ENCODE measurements at regions not wholly inside any gene's neighbourhood (a gene's known extent, or its start where the extent isn't known, plus 50 kb on each side); places are given as distances from the start of the nearest gene placed in this dataset.

DNA sequence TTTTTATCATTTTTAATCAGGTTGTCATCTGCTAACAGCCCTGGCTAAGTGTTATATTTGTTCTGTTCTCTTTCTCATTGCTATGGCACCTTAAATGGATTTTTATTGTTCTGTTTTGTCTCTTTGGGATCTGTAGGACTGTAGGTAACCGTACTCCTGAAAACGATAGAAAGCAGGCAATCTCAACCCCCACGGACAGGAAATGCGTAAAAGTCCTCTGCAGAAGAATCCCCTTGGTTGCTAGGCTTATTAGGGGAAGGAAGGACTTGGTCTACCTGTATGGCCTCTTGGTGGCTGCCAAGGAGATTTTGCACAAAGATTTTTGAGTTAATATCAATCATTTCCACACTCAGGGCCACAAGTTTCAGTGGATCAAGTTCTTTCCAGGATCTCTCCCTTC lies 571.9 kb upstream of the ZNF385D start:
- no peak overlapping the region for H3K4me3 ChIP-seq
- H3K4me1 ChIP-seq, result no peaks in the 10 kb centered on the region
- H3K27me3 ChIP-seq, result no peaks in the 10 kb centered on the region
- no peak for TF ChIP-seq POLR2A (IDR thresholded peaks at IDR 0.05)
- no peak for TF ChIP-seq POLR2AphosphoS5 (IDR thresholded peaks at IDR 0.05)
- no peaks in the 10 kb centered on the region for H3K9me3 ChIP-seq
- WGBS, 5 donors, result 43 to 60% (median 56%) methylated on average over 4 of the region's 4 CpGs
- DNase-seq, result no peak
- H3K36me3 ChIP-seq, result no peaks in the 10 kb centered on the region
- no peak overlapping the region for H3K27ac ChIP-seq
- intact Hi-C loops (cut with DNase I; ENCODE audit: low total_unique reads), result no loop called here

GRCh38 chr3:22326305-22326704 lies 575.3 kb upstream of the ZNF385D start:
- Histone ChIP-seq H3K9me3 (peaks cover 0 to 4% (median 0%) of the 10 kb centered on the region in 4 donors), H3K4me3 (no peak overlapping the region), H3K27ac (no peak overlapping the region), H3K36me3 (no peaks in the 10 kb centered on the region), H3K4me1 (no peaks in the 10 kb centered on the region), H3K27me3 (no peaks in the 10 kb centered on the region)
- TF ChIP-seq EP300 (IDR thresholded peaks at IDR 0.05), result no peak
- no peak for TF ChIP-seq POLR2AphosphoS5 (IDR thresholded peaks at IDR 0.05)
- TF ChIP-seq, protein P1, sequence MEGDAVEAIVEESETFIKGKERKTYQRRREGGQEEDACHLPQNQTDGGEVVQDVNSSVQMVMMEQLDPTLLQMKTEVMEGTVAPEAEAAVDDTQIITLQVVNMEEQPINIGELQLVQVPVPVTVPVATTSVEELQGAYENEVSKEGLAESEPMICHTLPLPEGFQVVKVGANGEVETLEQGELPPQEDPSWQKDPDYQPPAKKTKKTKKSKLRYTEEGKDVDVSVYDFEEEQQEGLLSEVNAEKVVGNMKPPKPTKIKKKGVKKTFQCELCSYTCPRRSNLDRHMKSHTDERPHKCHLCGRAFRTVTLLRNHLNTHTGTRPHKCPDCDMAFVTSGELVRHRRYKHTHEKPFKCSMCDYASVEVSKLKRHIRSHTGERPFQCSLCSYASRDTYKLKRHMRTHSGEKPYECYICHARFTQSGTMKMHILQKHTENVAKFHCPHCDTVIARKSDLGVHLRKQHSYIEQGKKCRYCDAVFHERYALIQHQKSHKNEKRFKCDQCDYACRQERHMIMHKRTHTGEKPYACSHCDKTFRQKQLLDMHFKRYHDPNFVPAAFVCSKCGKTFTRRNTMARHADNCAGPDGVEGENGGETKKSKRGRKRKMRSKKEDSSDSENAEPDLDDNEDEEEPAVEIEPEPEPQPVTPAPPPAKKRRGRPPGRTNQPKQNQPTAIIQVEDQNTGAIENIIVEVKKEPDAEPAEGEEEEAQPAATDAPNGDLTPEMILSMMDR (IDR thresholded peaks at IDR 0.05), result no peak
- TF ChIP-seq POLR2A (IDR thresholded peaks at IDR 0.05), result no peak
- WGBS, 5 donors, result 34 to 51% (median 41%) methylated on average over 3 of the region's 3 CpGs
- no peak for DNase-seq
- intact Hi-C loops (cut with DNase I; ENCODE audit: low total_unique reads), result no loop called here

DNA sequence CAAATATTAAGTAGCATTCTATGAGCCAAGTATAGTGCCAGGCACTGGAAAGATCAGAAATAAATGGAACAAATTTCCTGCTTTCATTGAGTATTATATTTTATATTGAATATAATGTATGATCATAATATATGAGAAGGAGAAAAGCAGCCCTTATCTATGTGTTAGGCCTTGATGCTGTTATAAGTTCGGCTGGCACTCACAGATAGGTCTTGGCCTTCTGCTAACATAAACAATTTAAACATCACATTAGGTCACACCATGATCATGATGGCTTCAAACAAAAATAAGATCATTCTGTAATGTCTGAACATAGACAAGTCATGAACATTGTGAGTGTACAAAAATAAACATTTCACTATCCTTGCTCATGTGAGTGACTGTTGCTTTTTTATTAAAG lies 584.0 kb upstream of the ZNF385D start:
- intact Hi-C loops (cut with DNase I; ENCODE audit: low total_unique reads), result no loop called here
- no peak for DNase-seq
- no peaks in the 10 kb centered on the region for H3K9me3 ChIP-seq
- no peak for TF ChIP-seq POLR2AphosphoS5 (IDR thresholded peaks at IDR 0.05)
- TF ChIP-seq POLR2A (IDR thresholded peaks at IDR 0.05), result no peak
- TF ChIP-seq, protein P1 (IDR thresholded peaks at IDR 0.05), result no peak
- no peak for TF ChIP-seq EP300 (IDR thresholded peaks at IDR 0.05)
- no peak overlapping the region for H3K4me3 ChIP-seq
- no peaks in the 10 kb centered on the region for H3K27me3 ChIP-seq
- no peaks in the 10 kb centered on the region for H3K36me3 ChIP-seq
- WGBS, 5 donors, result 39 to 77% (median 65%) methylated on average over 1 of the region's 1 CpG
- no peaks in the 10 kb centered on the region for H3K4me1 ChIP-seq
- no peak overlapping the region for H3K27ac ChIP-seq

DNA sequence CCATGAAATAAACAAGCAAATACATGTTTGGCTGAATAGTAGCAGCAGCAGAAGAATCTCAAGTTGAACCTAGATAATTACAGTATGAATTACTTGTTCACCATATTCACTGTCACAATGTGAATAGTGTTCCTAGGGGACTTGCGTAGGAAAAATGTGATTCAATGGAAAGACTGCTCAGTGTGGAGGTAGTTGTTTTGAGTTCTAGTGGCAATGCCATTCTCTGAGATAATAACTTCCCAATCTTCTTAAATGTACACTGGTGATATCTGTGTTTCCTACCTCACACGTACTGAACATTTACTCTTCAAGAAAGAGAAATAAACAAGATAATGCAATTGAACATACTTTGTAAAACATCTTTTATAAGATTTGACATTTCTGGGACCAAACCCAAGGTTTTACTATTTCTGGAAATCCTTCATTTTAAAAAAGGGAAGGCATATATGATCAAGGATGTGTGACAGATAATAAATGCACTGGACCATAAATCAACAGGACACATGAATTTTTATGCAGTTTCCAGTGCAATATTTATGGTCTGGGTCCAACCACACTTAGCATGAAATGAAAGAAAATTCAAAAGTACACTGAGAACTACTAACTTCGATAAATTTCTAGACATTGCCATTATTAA lies 598.3 kb upstream of the ZNF385D start:
- Histone ChIP-seq H3K4me3 (no peak overlapping the region), H3K4me1 (no peaks in the 10 kb centered on the region), H3K36me3 (no peaks in the 10 kb centered on the region), H3K27ac (no peak overlapping the region), H3K27me3 (no peaks in the 10 kb centered on the region), H3K9me3 (no peaks in the 10 kb centered on the region)
- intact Hi-C loops (cut with DNase I; ENCODE audit: low total_unique reads), result no loop called here
- no peak for TF ChIP-seq EP300 (IDR thresholded peaks at IDR 0.05)
- TF ChIP-seq POLR2A (IDR thresholded peaks at IDR 0.05), result no peak
- TF ChIP-seq POLR2AphosphoS5 (IDR thresholded peaks at IDR 0.05), result no peak
- TF ChIP-seq, protein P1 (IDR thresholded peaks at IDR 0.05), result no peak
- DNase-seq, result peak in 1 of 2 donors; percentile 20
- 52 to 67% (median 66%) methylated on average over 3 of the region's 3 CpGs for WGBS, 5 donors

- Histone ChIP-seq H3K9me3 (no peaks in the 10 kb centered on the region), H3K4me3 (no peak overlapping the region), H3K27me3 (no peaks in the 10 kb centered on the region), H3K27ac (no peak overlapping the region), H3K4me1 (no peaks in the 10 kb centered on the region), H3K36me3 (no peaks in the 10 kb centered on the region)
- WGBS, 5 donors, result 53 to 76% (median 56%) methylated on average over 3 of the region's 3 CpGs
- no peak for DNase-seq
- intact Hi-C loops (cut with DNase I; ENCODE audit: low total_unique reads), result no loop called here
- no peak for TF ChIP-seq POLR2AphosphoS5 (IDR thresholded peaks at IDR 0.05)
- TF ChIP-seq POLR2A (IDR thresholded peaks at IDR 0.05), result no peak
- TF ChIP-seq, protein P1 (IDR thresholded peaks at IDR 0.05), result no peak
- no peak for TF ChIP-seq EP300 (IDR thresholded peaks at IDR 0.05)
Measured at GRCh38 chr3:22351806-22352205, 600.8 kb upstream of the ZNF385D start.

Data from stomach (tissue), 8 donors.